Right cardiac atrium (tissue), 5 donors: ENCODE measurements at regions not wholly inside any gene's neighbourhood (a gene's known extent, or its start where the extent isn't known, plus 50 kb on each side); places are given as distances from the start of the nearest gene placed in this dataset.
"Not testable (repeated sequence)": the region's sequence is repeated elsewhere in the genome, so short reads cannot be mapped to it uniquely, and the experiment has no call there.

Source experiments
- ATAC-seq, 2 donors: fragments of 200-7000 bp; cut with Tn5 transposase; one replicate each; pipeline versions ENCODE4 v1.8.0 to v1.9.1; 2020; ENCODE audit warnings: moderate library complexity in 2 of 2, mild to moderate bottlenecking in 1 of 2
- DNase-seq, 3 donors: peaks; one replicate each; pipeline ENCODE4 v3.0.0-alpha.2; 2020
- H3K27ac ChIP-seq: one replicate; pipeline ENCODE4 v1.5.1; 2013; ENCODE audit warnings: mild to moderate bottlenecking, low read length, control low read depth, moderate library complexity
- H3K27me3 ChIP-seq: one replicate; pipeline ENCODE4 v1.6.1; 2013; ENCODE audit not compliant: control insufficient read depth, insufficient read depth
- H3K4me1 ChIP-seq: one replicate; pipeline ENCODE4 v1.6.1; 2013; ENCODE audit warnings: low read length; ENCODE audit not compliant: control insufficient read depth, insufficient read depth
- H3K4me3 ChIP-seq: one replicate; pipeline ENCODE4 v1.5.1; 2013; ENCODE audit warnings: low read length, control low read depth
- H3K9me3 ChIP-seq: one replicate; pipeline ENCODE4 v1.6.1; 2013; ENCODE audit warnings: low read length; ENCODE audit not compliant: control insufficient read depth
- WGBS: extraction: QIAGEN DNeasy Blood & Tissue Kit; methylation state at CpG from one replicate; pipeline ENCODE4 v1.1.7; 2013; 5-methylcytosine and 5-hydroxymethylcytosine counted together
- intact Hi-C, 4 donors: fragments of 100-400 bp; cut with DNase I; formaldehyde crosslinking; loops; one replicate each; pipeline versions ENCODE4 v1.11.0 to v1.14.0; 2022 to 2023
- donor health status: healthy with polysubstance abuse.
- donor health status: DM: no; HTN: yes; CAD: no.
- donor health status: DM: no; HTN: no; CAD: no.
- donor health status: DM: no; HTN: yes; CAD: no; lungs with severe emphysema.
- donor health status: DM: yes; HTN: yes; CAD: no.

- Histone ChIP-seq H3K4me3 (no peak overlapping the region), H3K4me1 (no peaks in the 10 kb centered on the region), H3K9me3 (no peaks in the 10 kb centered on the region), H3K27ac (no peak overlapping the region), H3K27me3 (no peaks in the 10 kb centered on the region)
- no peak for DNase-seq
- intact Hi-C loops, result no loop called here
- ATAC-seq, result no peak
Observed at GRCh38 chrX:30144221-30144620, 71.1 kb upstream of the MAGEB2 start.

- intact Hi-C loops, result no loop called here
- WGBS, result 58% methylated on average over 6 of the region's 6 CpGs
- no peaks in the 10 kb centered on the region for H3K4me1 ChIP-seq
- H3K27me3 ChIP-seq, result no peaks in the 10 kb centered on the region
- no peaks in the 10 kb centered on the region for H3K9me3 ChIP-seq
- no peak for ATAC-seq
- no peak overlapping the region for H3K4me3 ChIP-seq
- no peak overlapping the region for H3K27ac ChIP-seq
- no peak for DNase-seq
Observed at GRCh38 chrX:30144971-30145731, 70.2 kb upstream of the MAGEB2 start.

- H3K27me3 ChIP-seq, result no peaks in the 10 kb centered on the region
- intact Hi-C loops, result no loop called here
- no peak overlapping the region for H3K4me3 ChIP-seq
- H3K27ac ChIP-seq, result no peak overlapping the region
- DNase-seq (peak in 1 of 3 donors; percentile 30), ATAC-seq (no peak)
- H3K4me1 ChIP-seq, result no peaks in the 10 kb centered on the region
- WGBS, result 94% methylated on average over 16 of the region's 16 CpGs
- no peaks in the 10 kb centered on the region for H3K9me3 ChIP-seq
Observed at GRCh38 chrX:30147996-30148643, 67.2 kb upstream of the MAGEB2 start.

GRCh38 chrX:30149206-30149605, 66.2 kb upstream of the MAGEB2 start:
- DNase-seq, intact Hi-C loops, H3K27ac ChIP-seq, ATAC-seq, H3K27me3 ChIP-seq, H3K4me1 ChIP-seq, H3K9me3 ChIP-seq, H3K4me3 ChIP-seq: not testable (repeated sequence)
- WGBS, result 68% methylated on average over 6 of the region's 6 CpGs

GRCh38 chrX:30150196-30150895, 65.0 kb upstream of the MAGEB2 start:
- 79% methylated on average over 6 of the region's 6 CpGs for WGBS
- H3K4me1 ChIP-seq, result no peaks in the 10 kb centered on the region
- H3K27ac ChIP-seq, result no peak overlapping the region
- H3K9me3 ChIP-seq, result no peaks in the 10 kb centered on the region
- intact Hi-C loops, result no loop called here
- no peaks in the 10 kb centered on the region for H3K27me3 ChIP-seq
- ATAC-seq (no peak), DNase-seq (no peak)
- H3K4me3 ChIP-seq, result no peak overlapping the region

- WGBS, result 46% methylated on average over 3 of the region's 3 CpGs
- no peak overlapping the region for H3K4me3 ChIP-seq
- intact Hi-C loops, result no loop called here
- no peaks in the 10 kb centered on the region for H3K4me1 ChIP-seq
- ATAC-seq (no peak), DNase-seq (peak in 1 of 3 donors; percentile 39)
- H3K27ac ChIP-seq, result no peak overlapping the region
- H3K27me3 ChIP-seq, result no peaks in the 10 kb centered on the region
- no peaks in the 10 kb centered on the region for H3K9me3 ChIP-seq
Observed at GRCh38 chrX:30151964-30152363, 63.4 kb upstream of the MAGEB2 start.

GRCh38 chrX:30153175-30153880, 62.0 kb upstream of the MAGEB2 start:
- Histone ChIP-seq H3K27ac (no peak overlapping the region), H3K27me3 (no peaks in the 10 kb centered on the region), H3K9me3 (no peaks in the 10 kb centered on the region), H3K4me1 (no peaks in the 10 kb centered on the region), H3K4me3 (no peak overlapping the region)
- no peak for ATAC-seq
- WGBS, result 48% methylated on average over 7 of the region's 7 CpGs
- DNase-seq, result no peak
- intact Hi-C loops, result no loop called here

- 78% methylated on average over 4 of the region's 4 CpGs for WGBS
- H3K4me1 ChIP-seq, result no peaks in the 10 kb centered on the region
- no peaks in the 10 kb centered on the region for H3K27me3 ChIP-seq
- no peak for ATAC-seq
- intact Hi-C loops, result no loop called here
- no peak for DNase-seq
- no peak overlapping the region for H3K4me3 ChIP-seq
- H3K27ac ChIP-seq, result no peak overlapping the region
- no peaks in the 10 kb centered on the region for H3K9me3 ChIP-seq
Observed at GRCh38 chrX:30153881-30154260, 61.5 kb upstream of the MAGEB2 start.

- 92% methylated on average over 2 of the region's 2 CpGs for WGBS
Observed at GRCh38 chrX:30156009-30156408, 59.4 kb upstream of the MAGEB2 start.

GRCh38 chrX:30156880-30157560, 58.3 kb upstream of the MAGEB2 start:
- H3K27me3 ChIP-seq, result no peaks in the 10 kb centered on the region
- ATAC-seq, result no peak
- H3K4me1 ChIP-seq, result no peaks in the 10 kb centered on the region
- 56% methylated on average over 4 of the region's 4 CpGs for WGBS
- intact Hi-C loops, result no loop called here
- no peak overlapping the region for H3K27ac ChIP-seq
- no peak for DNase-seq
- no peak overlapping the region for H3K4me3 ChIP-seq
- no peaks in the 10 kb centered on the region for H3K9me3 ChIP-seq

More at GRCh38 chrX:30156009-30156408, 59.4 kb upstream of the MAGEB2 start:
- Histone ChIP-seq H3K27ac (no peak overlapping the region), H3K27me3 (no peaks in the 10 kb centered on the region), H3K9me3 (no peaks in the 10 kb centered on the region), H3K4me1 (no peaks in the 10 kb centered on the region), H3K4me3 (no peak overlapping the region)
- intact Hi-C loops, result no loop called here
- ATAC-seq (no peak), DNase-seq (no peak)
